ENCODE measurements at regions not wholly inside any gene's neighbourhood (a gene's known extent, or its start where the extent isn't known, plus 50 kb on each side); places are given as distances from the start of the nearest gene placed in this dataset.

DNA sequence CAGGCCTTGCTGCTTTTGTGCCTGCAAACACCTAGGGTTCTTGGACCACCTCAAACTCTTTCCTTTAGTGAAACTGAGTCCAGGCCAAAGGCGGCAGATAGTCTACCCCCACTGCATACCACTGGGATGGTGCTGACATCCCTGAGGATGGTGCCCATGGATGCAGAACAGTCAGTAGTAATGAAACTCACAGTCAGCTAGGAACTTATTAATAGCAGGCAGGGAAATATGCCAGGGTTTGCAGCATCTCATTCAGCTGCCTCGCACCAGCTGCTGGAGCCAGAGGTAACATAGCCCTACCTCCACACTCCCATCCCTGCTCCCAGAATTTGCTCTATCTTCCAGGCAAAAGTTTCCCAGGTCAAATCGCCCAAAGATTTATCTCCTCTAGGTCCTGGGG, 189.1 kb downstream of the SREK1 start:
- no peak overlapping the region for H2BK5ac ChIP-seq (ENCODE audit: low read length)
- no peak overlapping the region for H3K4me2 ChIP-seq (ENCODE audit: insufficient read depth, low read length, poor library complexity, severe bottlenecking)
- H3K36me3 ChIP-seq (replicated peaks in 1 of 2; ENCODE audit: control insufficient read depth in 2 of 2, insufficient read depth in 2 of 2, low read length in 2 of 2), result no peaks in the 10 kb centered on the region
- no peaks in the 10 kb centered on the region for H3K27me3 ChIP-seq (ENCODE audit: control insufficient read depth in 3 of 3, insufficient read depth in 3 of 3, low read depth in 1 of 3, low read length in 3 of 3)
- no peaks in the 10 kb centered on the region for H3K9me3 ChIP-seq (replicated peaks in 1 of 2; ENCODE audit: control insufficient read depth in 2 of 2, insufficient read depth in 1 of 2, low read depth in 1 of 2, low read length in 2 of 2)
- H2BK15ac ChIP-seq (ENCODE audit: low read length), result no peak overlapping the region
- no peak overlapping the region for H2BK120ac ChIP-seq (ENCODE audit: low read depth, low read length)
- H3K9ac ChIP-seq (ENCODE audit: low read depth, low read length, poor library complexity), result no peak overlapping the region
- H3K27ac ChIP-seq (replicated peaks; ENCODE audit: low read length), result no peak overlapping the region
- H2AFZ ChIP-seq (ENCODE audit: low read length), result no peak overlapping the region
- H3K4me3 ChIP-seq (ENCODE audit: low read length in 2 of 2), result no peak overlapping the region
- no peak overlapping the region for H3K4ac ChIP-seq (ENCODE audit: low read length)
- H3K79me1 ChIP-seq (ENCODE audit: low read depth, low read length), result no peaks in the 10 kb centered on the region
- peaks cover 0 to 10% of the 10 kb centered on the region in 2 donors for H3K4me1 ChIP-seq (ENCODE audit: control insufficient read depth in 2 of 2, insufficient read depth in 1 of 2, low read depth in 1 of 2, low read length in 2 of 2)
- no peak overlapping the region for H3K14ac ChIP-seq (ENCODE audit: low read length)
- no peak overlapping the region for H4K8ac ChIP-seq (ENCODE audit: low read depth, low read length)
- no peak overlapping the region for H3K18ac ChIP-seq (ENCODE audit: low read length)
- DNase-seq (ENCODE audit: low spot score), result no peak
- H4K91ac ChIP-seq (ENCODE audit: low read depth, low read length, poor library complexity), result no peak overlapping the region
- WGBS, 2 donors (ENCODE audit: extremely low coverage in 2 of 2, insufficient read length in 2 of 2, insufficient replicate concordance in 1 of 2), result no CpG with 5 or more reads among the region's 3 CpGs
- no peak overlapping the region for H3K23ac ChIP-seq (ENCODE audit: low read depth, low read length, poor library complexity)
- no peak overlapping the region for H2AK5ac ChIP-seq (ENCODE audit: low read depth, low read length)
- no peak overlapping the region for H2BK12ac ChIP-seq (ENCODE audit: low read length)

GRCh38 chr5:66337626-66338226, 193.6 kb downstream of the SREK1 start:
- Histone ChIP-seq H2BK15ac (ENCODE audit: low read length) (no peak overlapping the region), H4K91ac (ENCODE audit: low read depth, low read length, poor library complexity) (no peak overlapping the region), H3K27ac (replicated peaks; ENCODE audit: low read length) (no peak overlapping the region)

GRCh38 chr5:66338828-66339227, 194.7 kb downstream of the SREK1 start:
- Histone ChIP-seq H3K9ac (ENCODE audit: low read depth, low read length, poor library complexity) (no peak overlapping the region), H3K14ac (ENCODE audit: low read length) (no peak overlapping the region), H3K18ac (ENCODE audit: low read length) (no peak overlapping the region), H2AK5ac (ENCODE audit: low read depth, low read length) (no peak overlapping the region), H3K79me1 (ENCODE audit: low read depth, low read length) (no peaks in the 10 kb centered on the region), H3K23ac (ENCODE audit: low read depth, low read length, poor library complexity) (no peak overlapping the region), H2BK120ac (ENCODE audit: low read depth, low read length) (no peak overlapping the region), H2BK5ac (ENCODE audit: low read length) (no peak overlapping the region), H2AFZ (ENCODE audit: low read length) (no peak overlapping the region), H3K36me3 (replicated peaks in 1 of 2; ENCODE audit: control insufficient read depth in 2 of 2, insufficient read depth in 2 of 2, low read length in 2 of 2) (no peaks in the 10 kb centered on the region), H3K4me2 (ENCODE audit: insufficient read depth, low read length, poor library complexity, severe bottlenecking) (no peak overlapping the region), H3K9me3 (replicated peaks in 1 of 2; ENCODE audit: control insufficient read depth in 2 of 2, insufficient read depth in 1 of 2, low read depth in 1 of 2, low read length in 2 of 2) (no peaks in the 10 kb centered on the region), H3K4me3 (ENCODE audit: low read length in 2 of 2) (no peak overlapping the region), H4K91ac (ENCODE audit: low read depth, low read length, poor library complexity) (no peak overlapping the region), H2BK15ac (ENCODE audit: low read length) (no peak overlapping the region), H3K4ac (ENCODE audit: low read length) (no peak overlapping the region), H3K4me1 (ENCODE audit: control insufficient read depth in 2 of 2, insufficient read depth in 1 of 2, low read depth in 1 of 2, low read length in 2 of 2) (peaks cover 0 to 5% of the 10 kb centered on the region in 2 donors), H3K27ac (replicated peaks; ENCODE audit: low read length) (no peak overlapping the region), H2BK12ac (ENCODE audit: low read length) (no peak overlapping the region), H3K27me3 (ENCODE audit: control insufficient read depth in 3 of 3, insufficient read depth in 3 of 3, low read depth in 1 of 3, low read length in 3 of 3) (no peaks in the 10 kb centered on the region), H4K8ac (ENCODE audit: low read depth, low read length) (no peak overlapping the region)
- no peak for DNase-seq (ENCODE audit: low spot score)
- no CpG with 5 or more reads among the region's 2 CpGs for WGBS, 2 donors (ENCODE audit: extremely low coverage in 2 of 2, insufficient read length in 2 of 2, insufficient replicate concordance in 1 of 2)

More at GRCh38 chr5:66337626-66338226, 193.6 kb downstream of the SREK1 start:
- DNase-seq (ENCODE audit: low spot score), result no peak
- Histone ChIP-seq H3K9ac (ENCODE audit: low read depth, low read length, poor library complexity) (no peak overlapping the region), H4K8ac (ENCODE audit: low read depth, low read length) (no peak overlapping the region), H3K27me3 (ENCODE audit: control insufficient read depth in 3 of 3, insufficient read depth in 3 of 3, low read depth in 1 of 3, low read length in 3 of 3) (no peaks in the 10 kb centered on the region), H2AFZ (ENCODE audit: low read length) (no peak overlapping the region), H3K4ac (ENCODE audit: low read length) (no peak overlapping the region), H3K36me3 (replicated peaks in 1 of 2; ENCODE audit: control insufficient read depth in 2 of 2, insufficient read depth in 2 of 2, low read length in 2 of 2) (no peaks in the 10 kb centered on the region), H3K79me1 (ENCODE audit: low read depth, low read length) (no peaks in the 10 kb centered on the region), H3K4me2 (ENCODE audit: insufficient read depth, low read length, poor library complexity, severe bottlenecking) (no peak overlapping the region), H3K14ac (ENCODE audit: low read length) (no peak overlapping the region), H2BK12ac (ENCODE audit: low read length) (no peak overlapping the region), H3K4me3 (ENCODE audit: low read length in 2 of 2) (no peak overlapping the region), H2AK5ac (ENCODE audit: low read depth, low read length) (no peak overlapping the region), H3K4me1 (ENCODE audit: control insufficient read depth in 2 of 2, insufficient read depth in 1 of 2, low read depth in 1 of 2, low read length in 2 of 2) (peaks cover 0 to 5% of the 10 kb centered on the region in 2 donors), H3K18ac (ENCODE audit: low read length) (peak overlapping the region; percentile 68), H3K9me3 (replicated peaks in 1 of 2; ENCODE audit: control insufficient read depth in 2 of 2, insufficient read depth in 1 of 2, low read depth in 1 of 2, low read length in 2 of 2) (no peaks in the 10 kb centered on the region), H3K23ac (ENCODE audit: low read depth, low read length, poor library complexity) (no peak overlapping the region), H2BK120ac (ENCODE audit: low read depth, low read length) (no peak overlapping the region), H2BK5ac (ENCODE audit: low read length) (no peak overlapping the region)
- no CpG with 5 or more reads among the region's 11 CpGs for WGBS, 2 donors (ENCODE audit: extremely low coverage in 2 of 2, insufficient read length in 2 of 2, insufficient replicate concordance in 1 of 2)

DNA sequence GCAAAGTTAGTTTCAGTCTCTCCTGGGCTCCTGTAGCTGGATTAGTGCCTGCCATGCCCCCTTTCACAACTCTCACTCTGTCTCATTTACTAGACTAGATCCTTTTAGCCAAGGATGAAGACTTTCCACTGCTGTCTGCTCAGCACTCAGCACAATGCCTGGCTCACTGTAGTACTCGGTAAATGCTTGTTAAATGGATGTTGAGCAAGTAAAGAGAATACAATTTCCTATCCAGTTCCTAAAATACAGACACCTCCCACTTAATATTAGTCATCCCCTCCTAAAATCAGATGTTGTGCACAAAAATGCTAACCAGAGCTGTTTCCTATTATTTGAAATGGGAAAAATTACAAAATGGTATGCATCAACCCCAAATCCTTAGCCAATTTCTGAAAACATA, 195.8 kb downstream of the SREK1 start:
- no peaks in the 10 kb centered on the region for H3K9me3 ChIP-seq (replicated peaks in 1 of 2; ENCODE audit: control insufficient read depth in 2 of 2, insufficient read depth in 1 of 2, low read depth in 1 of 2, low read length in 2 of 2)
- H4K91ac ChIP-seq (ENCODE audit: low read depth, low read length, poor library complexity), result no peak overlapping the region
- peaks cover 0 to 5% of the 10 kb centered on the region in 2 donors for H3K4me1 ChIP-seq (ENCODE audit: control insufficient read depth in 2 of 2, insufficient read depth in 1 of 2, low read depth in 1 of 2, low read length in 2 of 2)
- H2AFZ ChIP-seq (ENCODE audit: low read length), result no peak overlapping the region
- H2BK120ac ChIP-seq (ENCODE audit: low read depth, low read length), result no peak overlapping the region
- no peak overlapping the region for H3K23ac ChIP-seq (ENCODE audit: low read depth, low read length, poor library complexity)
- H3K4ac ChIP-seq (ENCODE audit: low read length), result no peak overlapping the region
- no peak overlapping the region for H3K9ac ChIP-seq (ENCODE audit: low read depth, low read length, poor library complexity)
- WGBS, 2 donors (ENCODE audit: extremely low coverage in 2 of 2, insufficient read length in 2 of 2, insufficient replicate concordance in 1 of 2), result no CpG with 5 or more reads among the region's 1 CpG
- H3K18ac ChIP-seq (ENCODE audit: low read length), result no peak overlapping the region
- H3K79me1 ChIP-seq (ENCODE audit: low read depth, low read length), result no peaks in the 10 kb centered on the region
- H3K14ac ChIP-seq (ENCODE audit: low read length), result no peak overlapping the region
- no peaks in the 10 kb centered on the region for H3K36me3 ChIP-seq (replicated peaks in 1 of 2; ENCODE audit: control insufficient read depth in 2 of 2, insufficient read depth in 2 of 2, low read length in 2 of 2)
- DNase-seq (ENCODE audit: low spot score), result no peak
- no peak overlapping the region for H2BK15ac ChIP-seq (ENCODE audit: low read length)
- no peak overlapping the region for H3K4me2 ChIP-seq (ENCODE audit: insufficient read depth, low read length, poor library complexity, severe bottlenecking)
- H2BK12ac ChIP-seq (ENCODE audit: low read length), result no peak overlapping the region
- H3K27me3 ChIP-seq (ENCODE audit: control insufficient read depth in 3 of 3, insufficient read depth in 3 of 3, low read depth in 1 of 3, low read length in 3 of 3), result no peaks in the 10 kb centered on the region
- no peak overlapping the region for H3K4me3 ChIP-seq (ENCODE audit: low read length in 2 of 2)
- no peak overlapping the region for H2BK5ac ChIP-seq (ENCODE audit: low read length)
- H4K8ac ChIP-seq (ENCODE audit: low read depth, low read length), result no peak overlapping the region
- H2AK5ac ChIP-seq (ENCODE audit: low read depth, low read length), result no peak overlapping the region
- H3K27ac ChIP-seq (replicated peaks; ENCODE audit: low read length), result no peak overlapping the region

Data from neuronal stem cell (in vitro differentiated cells).